HCT116 (cell line): ENCODE measurements at regions not wholly inside any gene's neighbourhood (a gene's known extent, or its start where the extent isn't known, plus 50 kb on each side); places are given as distances from the start of the nearest gene placed in this dataset.

ENCODE experiments used
- ATAC-seq: fragments of 200-7000 bp; cut with Tn5 transposase; 2 replicates; pipeline ENCODE4 v1.9.1; 2020; ENCODE audit warnings: mild to moderate bottlenecking, moderate library complexity
- BruUV-seq: library from RNA; stranded (reverse); fragments of 400-500 nt; replicated peaks from 2 replicates; lab custom pipeline; 2021; lab: Mats Ljungman, UMichigan
- CTCF ChIA-PET: fragments of 300-600 bp; sonication (Branson Sonifier 250); formaldehyde crosslinking; loops from one replicate; lab custom pipeline; 2021; ENCODE audit warnings: antibody characterized with exemption; lab: Charles Lee
- POLR2A ChIA-PET: fragments of 300-600, 350-600 bp; sonication (Branson Sonifier 250); formaldehyde crosslinking; loops from one replicate; lab custom pipeline; 2021; ENCODE audit warnings: antibody characterized with exemption; lab: Charles Lee
- RAD21 ChIA-PET, 2 experiments: fragments of 300-600 bp; sonication (Branson Sonifier 250); formaldehyde crosslinking; loops; one replicate each; lab custom pipeline; 2023; ENCODE audit warnings: low total read pairs in 2 of 2; ENCODE audit not compliant: uncharacterized antibody in 2 of 2, unreplicated experiment in 2 of 2, low non-redundant PET in 1 of 2; lab: Charles Lee
- DNase-seq: peaks from one replicate; pipeline ENCODE4 v3.0.0-alpha.2; 2010; ENCODE audit warnings: low read depth, low spot score
- H2AFZ ChIP-seq: fragments of 200-600 bp; shearing (Covaris generic), sonication (generic); 2 replicates; pipeline ENCODE4 v1.6.1; 2017; ENCODE audit warnings: low read depth, mixed run types, mixed read lengths, antibody characterized with exemption, low read length; ENCODE audit not compliant: poor library complexity, severe bottlenecking
- H3K27ac ChIP-seq: 2 replicates; pipeline ENCODE4 v1.5.1; 2012; ENCODE audit warnings: low read depth, low read length
- H3K27me3 ChIP-seq: fragments of 200-600 bp; sonication (generic); 2 replicates; pipeline ENCODE4 v1.6.1; 2016; ENCODE audit warnings: mixed run types, low read length, mixed read lengths; ENCODE audit not compliant: insufficient read depth
- H3K36me3 ChIP-seq, 2 experiments: fragments of 200-500 bp in 1 of 2; fragments of 200-600 bp in 1 of 2; sonication (Bioruptor generic) in 1 of 2; sonication (generic) in 1 of 2; 2 replicates each; pipeline versions ENCODE4 v1.5.1 to v1.6.1; 2014 to 2016; ENCODE audit warnings: low read length in 2 of 2, inconsistent platforms in 1 of 2, mixed read lengths in 1 of 2, mixed run types in 1 of 2; ENCODE audit not compliant: insufficient read depth in 2 of 2, control insufficient read depth in 1 of 2
- H3K4me1 ChIP-seq, 2 experiments: fragments of 200-600 bp in 1 of 2; sonication (generic) in 1 of 2; 2 replicates each; pipeline versions ENCODE4 v1.5.1 to v1.6.1; 2012 to 2017; ENCODE audit warnings: low read length in 2 of 2, inconsistent platforms in 1 of 2, mild to moderate bottlenecking in 1 of 2, mixed read lengths in 1 of 2, mixed run types in 1 of 2, moderate library complexity in 1 of 2; ENCODE audit not compliant: insufficient read depth in 2 of 2, control insufficient read depth in 1 of 2
- H3K4me2 ChIP-seq: fragments of 200-600 bp; sonication (generic); 2 replicates; pipeline ENCODE4 v1.6.1; 2017; ENCODE audit warnings: mixed run types, low read length, mixed read lengths
- H3K4me3 ChIP-seq, 2 experiments: fragments of 200-600 bp in 1 of 2; sonication (generic) in 1 of 2; replicated peaks in 1 of 2; 2 replicates each; pipeline ENCODE4 v1.5.1; 2011 to 2016; ENCODE audit warnings: low read length in 2 of 2, control low read depth in 1 of 2, low read depth in 1 of 2, mild to moderate bottlenecking in 1 of 2, mixed read lengths in 1 of 2, mixed run types in 1 of 2
- H3K79me2 ChIP-seq: fragments of 200-600 bp; sonication (generic); 2 replicates; pipeline ENCODE4 v1.6.1; 2017; ENCODE audit warnings: mild to moderate bottlenecking, mixed run types, low read length, moderate library complexity, mixed read lengths; ENCODE audit not compliant: insufficient read depth
- H3K9ac ChIP-seq: fragments of 200-600 bp; sonication (generic); 2 replicates; pipeline ENCODE4 v1.6.1; 2016; ENCODE audit warnings: low read length, mixed read lengths
- H3K9me2 ChIP-seq: fragments of 200-600 bp; sonication (generic), shearing (Covaris generic); 2 replicates; pipeline ENCODE4 v1.6.1; 2017; ENCODE audit warnings: mixed run types, mild to moderate bottlenecking, moderate library complexity; ENCODE audit not compliant: insufficient read depth
- H3K9me3 ChIP-seq, 2 experiments: fragments of 200-500 bp in 1 of 2; fragments of 200-600 bp in 1 of 2; sonication (Bioruptor generic) in 1 of 2; sonication (generic) in 1 of 2; 2 replicates each; pipeline ENCODE4 v1.6.1; 2014 to 2017; ENCODE audit warnings: low read length in 2 of 2, mixed read lengths in 2 of 2, inconsistent platforms in 1 of 2, low read depth in 1 of 2, mild to moderate bottlenecking in 1 of 2, mixed run types in 1 of 2, moderate library complexity in 1 of 2; ENCODE audit not compliant: control insufficient read depth in 1 of 2, insufficient read depth in 1 of 2
- H4K20me1 ChIP-seq: fragments of 200-600 bp; sonication (generic), shearing (Covaris generic); 2 replicates; pipeline ENCODE4 v1.6.1; 2017; ENCODE audit warnings: mixed run types, mild to moderate bottlenecking, moderate library complexity; ENCODE audit not compliant: insufficient read depth
- ATF3 ChIP-seq: IDR thresholded peaks from 2 replicates; pipeline ENCODE4 v1.6.1; 2012
- CBX3 ChIP-seq: IDR thresholded peaks from 2 replicates; pipeline ENCODE4 v1.6.1; 2012; ENCODE audit warnings: low read depth
- CEBPB ChIP-seq: IDR thresholded peaks from 2 replicates; pipeline ENCODE4 v1.6.1; 2012; ENCODE audit warnings: low read depth
- CTCF ChIP-seq, 3 experiments: fragments of 200-600 bp in 1 of 3; sonication (generic) in 1 of 3; IDR thresholded peaks in 2 of 3; conservative IDR thresholded peaks in 1 of 3; 2 replicates each; pipeline ENCODE4 v1.5.1; 2012 to 2017; ENCODE audit warnings: low read depth in 2 of 3, low read length in 2 of 3, antibody characterized with exemption in 1 of 3, borderline replicate concordance in 1 of 3, control low read depth in 1 of 3, mild to moderate bottlenecking in 1 of 3, mixed read lengths in 1 of 3, mixed run types in 1 of 3, moderate library complexity in 1 of 3; ENCODE audit not compliant: insufficient read depth in 1 of 3
- ELF1 ChIP-seq: IDR thresholded peaks from 2 replicates; pipeline ENCODE4 v1.6.1; 2012; ENCODE audit warnings: low read depth, borderline replicate concordance
- EZH2 ChIP-seq: fragments of 200-600 bp; sonication (generic); IDR thresholded peaks from 2 replicates; pipeline ENCODE4 v1.6.1; 2017; ENCODE audit warnings: antibody characterized with exemption, mixed run types
- EZH2phosphoT487 ChIP-seq: fragments of 200-600 bp; IDR thresholded peaks from 2 replicates; pipeline ENCODE4 v1.6.1; 2018; ENCODE audit warnings: antibody characterized with exemption, borderline replicate concordance
- FOSL1 ChIP-seq: IDR thresholded peaks from 2 replicates; pipeline ENCODE4 v1.6.1; 2012; ENCODE audit warnings: low read depth
- JUND ChIP-seq: IDR thresholded peaks from 2 replicates; pipeline ENCODE4 v1.6.1; 2012
- MAX ChIP-seq: IDR thresholded peaks from 2 replicates; pipeline ENCODE4 v1.6.1; 2012
- POLR2A ChIP-seq: IDR thresholded peaks from 2 replicates; pipeline ENCODE4 v1.7.0; 2011; ENCODE audit warnings: borderline replicate concordance; ENCODE audit not compliant: insufficient read depth, insufficient read length; ENCODE audit errors: extremely low read depth
- RAD21 ChIP-seq: IDR thresholded peaks from 2 replicates; pipeline ENCODE4 v1.6.1; 2012; ENCODE audit warnings: low read depth, mild to moderate bottlenecking
- REST ChIP-seq: IDR thresholded peaks from 2 replicates; pipeline ENCODE4 v1.6.1; 2012; ENCODE audit warnings: low read depth
- SIN3A ChIP-seq: IDR thresholded peaks from 2 replicates; pipeline ENCODE4 v1.6.1; 2012; ENCODE audit warnings: low read depth
- SP1 ChIP-seq: IDR thresholded peaks from 2 replicates; pipeline ENCODE4 v1.6.1; 2012; ENCODE audit warnings: low read depth
- SRF ChIP-seq: IDR thresholded peaks from 2 replicates; pipeline ENCODE4 v1.6.1; 2012; ENCODE audit warnings: low read depth
- intact Hi-C: fragments of 100-400 bp; cut with micrococcal nuclease; formaldehyde crosslinking; loops from 2 replicates; pipeline ENCODE4 v1.10.0; 2022

GRCh38 chr2:118614841-118615271 is 232.6 kb downstream of the EN1 start (continued):
- TF ChIP-seq SRF, result no peak
- TF ChIP-seq RAD21, result no peak

GRCh38 chr2:118613737-118614136 is 233.7 kb downstream of the EN1 start:
- ChIA-PET POLR2A (no interaction called here), RAD21 (no interaction called here), CTCF (no interaction called here)
- ATAC-seq (no peak), DNase-seq (no peak)
- no peaks in the 10 kb centered on the region for H4K20me1 ChIP-seq
- no peaks in the 10 kb centered on the region for H3K4me1 ChIP-seq
- no peak overlapping the region for H3K27ac ChIP-seq
- H3K79me2 ChIP-seq, result no peaks in the 10 kb centered on the region
- no TSS peak for BruUV-seq
- H3K9me3 ChIP-seq, result no peaks in the 10 kb centered on the region
- peaks cover 64% of the 10 kb centered on the region for H3K27me3 ChIP-seq
- H3K4me3 ChIP-seq, result no peak overlapping the region
- H2AFZ ChIP-seq, result no peak overlapping the region
- H3K9me2 ChIP-seq, result no peaks in the 10 kb centered on the region
- no peak for TF ChIP-seq MAX
- TF ChIP-seq EZH2, result no peak
- TF ChIP-seq POLR2A, result no peak
- TF ChIP-seq REST, result no peak
- TF ChIP-seq CTCF (IDR thresholded peaks at IDR 0.05 in 2 of 3, conservative IDR thresholded peaks at IDR 0.05 in 1 of 3; ENCODE audit: borderline replicate concordance in 1 of 3, insufficient read depth in 1 of 3, low read depth in 2 of 3, low read length in 2 of 3), result no peak
- no peak for TF ChIP-seq CBX3
- no peak for TF ChIP-seq ELF1
- TF ChIP-seq EZH2phosphoT487, result no peak
- TF ChIP-seq FOSL1, result no peak
- TF ChIP-seq SP1, result no peak
- no peak for TF ChIP-seq ATF3
- TF ChIP-seq CEBPB, result no peak
- no peak for TF ChIP-seq SRF
- TF ChIP-seq SIN3A, result no peak
- no peak for TF ChIP-seq JUND
- no peak overlapping the region for H3K4me2 ChIP-seq
- intact Hi-C loops, result no loop called here
- H3K9ac ChIP-seq, result no peak overlapping the region
- H3K36me3 ChIP-seq, result no peaks in the 10 kb centered on the region
